WI38 (cell line): ENCODE measurements at regions not wholly inside any gene's neighbourhood (a gene's known extent, or its start where the extent isn't known, plus 50 kb on each side); places are given as distances from the start of the nearest gene placed in this dataset.

Source experiments
- H3K4me3 ChIP-seq: 2 replicates; pipeline ENCODE4 v1.5.1; 2011; ENCODE audit warnings: low read depth, mild to moderate bottlenecking, control low read depth, low read length
- CTCF ChIP-seq: IDR thresholded peaks from 2 replicates; pipeline ENCODE4 v1.5.1; 2012; ENCODE audit warnings: low read depth, mild to moderate bottlenecking, control low read depth, low read length

DNA sequence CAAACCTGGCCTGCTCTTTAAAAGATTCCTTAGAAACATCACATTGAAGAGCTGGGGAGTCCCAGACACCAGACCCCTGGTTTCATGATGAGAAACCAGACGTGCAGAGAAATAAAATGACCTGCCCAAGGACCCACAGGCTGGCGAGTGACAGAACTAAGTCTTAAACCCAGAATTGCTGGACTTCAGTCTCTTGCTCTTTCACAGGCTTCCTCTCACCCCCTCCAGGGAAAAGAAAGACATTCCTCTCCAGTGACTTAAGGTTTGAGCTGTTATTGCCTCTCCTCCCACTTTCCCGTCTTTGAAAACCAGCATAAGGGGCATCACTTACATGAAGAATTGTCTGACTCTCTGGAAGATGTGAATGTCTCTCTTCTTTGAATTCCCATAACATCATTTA, 535.2 kb downstream of the IRX1 start:
- H3K4me3 ChIP-seq, result no peak overlapping the region
- TF ChIP-seq CTCF, result no peak

- no peak for TF ChIP-seq CTCF
- no peak overlapping the region for H3K4me3 ChIP-seq
Observed at GRCh38 chr5:4137781-4138180, 542.1 kb downstream of the IRX1 start.

DNA sequence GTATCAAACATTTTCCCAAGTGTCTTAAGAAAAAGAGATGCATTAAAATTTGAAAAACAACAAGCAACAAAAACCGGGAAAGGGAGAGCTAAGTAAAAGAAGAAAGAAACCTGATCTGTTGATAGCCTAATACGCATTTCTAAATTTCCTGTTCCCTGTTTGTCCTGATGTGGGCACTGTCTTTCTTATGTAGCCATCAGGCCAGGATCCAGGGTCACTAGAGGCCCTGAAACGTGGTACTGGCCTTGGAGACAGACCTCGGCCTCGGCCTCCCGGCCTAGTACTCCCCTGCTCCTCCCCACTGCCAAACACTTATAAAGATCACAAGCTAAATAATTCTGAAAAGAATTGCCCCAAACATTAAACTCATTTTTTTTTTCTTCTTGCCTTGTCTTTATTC, 547.2 kb downstream of the IRX1 start:
- H3K4me3 ChIP-seq, result no peak overlapping the region
- no peak for TF ChIP-seq CTCF

DNA sequence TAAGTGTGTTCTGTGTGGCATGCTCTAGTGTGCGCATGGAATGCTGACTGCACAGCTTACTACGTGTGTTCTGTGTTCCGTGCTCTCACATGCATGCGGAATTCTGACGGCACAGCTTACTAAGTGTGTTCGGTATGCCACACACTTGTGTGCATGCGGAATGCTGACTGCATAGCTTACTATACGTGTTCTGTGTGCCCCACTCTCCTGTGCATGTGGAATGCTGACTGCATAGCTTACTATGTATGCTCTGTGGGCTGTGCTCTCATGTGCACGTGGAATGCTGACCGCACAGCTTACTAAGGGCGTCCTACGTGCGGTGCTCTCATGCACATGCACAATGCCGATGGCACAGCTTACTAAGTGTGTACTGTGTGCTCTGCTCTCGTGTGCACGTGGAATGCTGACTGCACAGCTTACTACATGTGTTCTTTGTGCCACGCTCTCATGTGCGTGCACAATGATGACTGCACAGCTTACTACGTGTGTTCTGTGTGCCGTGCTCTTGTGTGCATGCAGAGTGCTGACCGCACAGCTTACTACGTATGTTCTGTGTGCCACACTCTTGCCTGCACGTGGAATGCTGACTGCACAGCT, 548.9 kb downstream of the IRX1 start:
- no peak overlapping the region for H3K4me3 ChIP-seq
- TF ChIP-seq CTCF, result no peak

DNA sequence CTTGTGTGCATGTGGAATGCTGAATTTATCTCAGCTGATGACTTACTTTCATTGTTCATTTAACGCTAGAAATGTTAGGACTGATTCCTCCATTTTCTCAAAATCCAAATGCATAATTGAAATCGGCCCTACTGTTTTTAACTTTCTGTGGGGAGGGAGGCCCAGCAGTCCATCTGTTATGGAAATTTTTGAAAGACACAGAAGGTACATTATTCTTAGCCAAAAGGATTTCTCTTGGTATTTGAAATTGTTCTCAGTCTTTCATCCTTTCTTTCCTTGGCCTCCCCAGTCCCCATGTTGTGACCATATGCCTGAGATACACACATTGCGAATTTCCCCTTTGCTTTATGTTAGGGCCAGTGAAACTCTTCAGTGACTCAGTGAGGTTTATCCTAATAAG, 549.9 kb downstream of the IRX1 start:
- no peak for TF ChIP-seq CTCF
- no peak overlapping the region for H3K4me3 ChIP-seq

GRCh38 chr5:4148009-4148408, 552.4 kb downstream of the IRX1 start:
- no peak for TF ChIP-seq CTCF
- no peak overlapping the region for H3K4me3 ChIP-seq

DNA sequence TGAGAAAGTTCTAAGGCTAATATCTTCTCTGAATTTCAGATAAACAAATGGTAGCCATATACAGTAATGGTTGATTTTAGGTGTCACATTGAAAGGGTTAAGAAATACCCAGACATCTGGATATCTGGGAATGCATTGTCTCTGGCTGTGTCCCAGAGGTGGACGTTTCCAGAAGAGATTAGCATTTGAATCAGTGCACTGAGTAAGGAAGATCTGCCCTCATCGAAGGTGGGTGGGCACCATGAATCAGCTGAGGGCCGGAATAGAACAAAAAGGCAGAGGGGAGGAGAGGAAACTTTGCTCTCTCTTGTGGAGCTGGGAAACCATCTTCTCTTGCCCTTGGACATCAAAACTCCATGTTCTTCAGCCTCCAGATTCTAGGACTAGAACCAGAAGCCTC, 554.4 kb downstream of the IRX1 start:
- TF ChIP-seq CTCF, result no peak

More for the DNA sequence above, 554.4 kb downstream of the IRX1 start:
- H3K4me3 ChIP-seq, result no peak overlapping the region
